ENCODE measurements at regions not wholly inside any gene's neighbourhood (a gene's known extent, or its start where the extent isn't known, plus 50 kb on each side); places are given as distances from the start of the nearest gene placed in this dataset.

DNA sequence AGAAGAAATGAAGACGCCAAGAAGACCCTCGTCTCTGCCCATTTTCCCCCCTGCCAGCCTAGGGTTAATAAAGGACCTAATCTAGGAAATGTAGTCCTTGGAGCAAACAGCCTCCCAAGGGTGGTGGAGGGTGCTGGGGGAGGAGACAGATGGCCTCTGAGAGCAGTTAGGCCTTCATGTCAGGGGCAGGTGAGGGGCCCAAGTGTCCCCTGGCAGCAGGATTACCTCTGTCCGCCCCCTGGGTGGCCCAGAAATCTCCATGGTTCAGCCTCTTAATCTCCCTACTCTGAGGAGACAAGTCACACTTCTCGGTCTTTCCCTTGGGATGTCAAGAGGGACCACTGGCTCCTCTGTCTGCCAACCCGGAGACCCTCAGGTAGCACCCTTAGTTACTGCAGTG lies 365.4 kb upstream of the TNRC6C start:
- DNase-seq, result no peak

GRCh38 chr17:77594416-77595209 lies 363.9 kb upstream of the TNRC6C start:
- no peak for DNase-seq

DNA sequence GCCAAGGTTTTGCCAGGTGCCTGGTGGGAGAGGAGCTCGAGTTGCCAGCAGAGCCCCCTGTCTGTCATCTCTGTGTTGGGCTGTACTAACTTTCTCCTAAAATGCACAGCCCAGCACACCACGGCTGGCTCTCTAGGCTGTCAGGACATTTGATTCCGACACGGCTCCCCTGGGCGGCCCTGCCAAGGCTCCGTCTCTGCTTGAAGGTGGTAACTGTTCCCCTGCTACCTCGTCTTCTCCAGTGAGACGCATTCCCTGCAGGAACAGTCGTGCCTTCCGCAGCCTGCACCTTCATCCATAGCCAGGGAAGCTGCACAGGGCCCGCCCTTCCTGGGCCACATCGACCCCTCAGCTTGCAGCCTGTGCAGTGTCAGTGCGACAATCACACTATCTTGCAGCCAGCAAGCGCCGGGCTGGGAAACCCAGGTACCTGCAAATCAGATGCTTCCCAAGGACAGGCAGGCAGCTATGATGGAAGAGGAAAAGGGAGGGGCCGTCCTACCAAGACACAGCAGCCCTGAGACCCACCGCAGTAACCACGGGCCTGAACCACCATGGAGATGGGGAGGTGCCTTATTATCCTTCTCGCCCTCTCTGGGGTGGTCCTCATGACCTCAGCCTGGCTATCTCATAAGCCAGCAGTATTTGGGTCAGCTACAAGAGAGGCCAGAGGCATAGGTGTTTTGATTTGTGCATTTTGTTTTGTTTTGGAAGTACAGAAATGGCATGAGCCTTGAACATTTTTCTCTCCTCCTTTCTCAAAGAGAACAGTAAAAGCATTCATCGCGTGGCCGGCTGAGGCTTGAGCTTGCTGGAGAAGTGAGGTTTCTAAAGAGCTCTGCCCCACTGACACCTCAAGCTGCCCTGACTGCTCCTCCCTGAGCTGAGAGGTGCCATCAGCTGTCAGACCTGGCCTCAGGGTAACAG lies 361.7 kb upstream of the TNRC6C start:
- no peak for DNase-seq

DNA sequence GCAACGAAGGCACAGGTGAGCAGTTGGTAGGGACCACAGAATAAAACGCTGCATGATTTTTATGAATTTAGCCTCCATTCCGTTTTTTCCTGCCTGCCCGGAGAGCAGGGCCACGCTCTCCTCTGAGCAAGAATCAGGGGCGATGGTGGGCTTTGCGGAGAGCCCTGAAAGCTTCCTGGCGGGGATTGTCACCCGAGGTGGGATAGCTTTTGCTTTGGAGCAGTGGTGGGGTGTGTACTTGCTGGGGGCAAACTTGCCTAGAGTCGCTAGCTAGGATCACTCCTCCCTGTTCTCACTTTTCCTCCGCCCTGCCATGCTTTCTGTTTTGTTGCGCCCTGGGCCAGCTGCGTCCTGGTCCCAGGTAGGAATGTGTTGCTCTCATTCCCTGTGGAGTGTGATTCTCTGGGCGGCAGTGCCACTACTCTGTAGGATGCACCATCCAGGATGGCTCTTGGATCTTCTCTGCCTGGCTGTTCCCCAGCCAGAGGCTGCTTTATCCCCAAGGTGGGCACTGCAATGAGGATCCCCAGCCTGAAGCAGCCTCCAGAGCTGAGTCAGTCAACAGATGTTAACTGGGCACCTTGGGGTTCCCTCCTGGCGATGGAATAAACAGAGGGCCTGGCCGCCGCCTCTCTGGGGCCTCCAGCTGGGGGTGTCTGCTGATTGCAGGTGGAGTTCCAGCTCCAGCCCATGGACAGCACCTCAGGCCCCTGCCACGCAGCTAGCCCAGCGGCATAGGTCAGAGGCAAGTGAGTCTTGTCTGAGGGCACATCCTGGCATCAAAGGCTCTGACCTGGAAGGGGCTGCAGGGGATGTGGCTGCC lies 360.9 kb upstream of the TNRC6C start:
- DNase-seq, result no peak

DNA sequence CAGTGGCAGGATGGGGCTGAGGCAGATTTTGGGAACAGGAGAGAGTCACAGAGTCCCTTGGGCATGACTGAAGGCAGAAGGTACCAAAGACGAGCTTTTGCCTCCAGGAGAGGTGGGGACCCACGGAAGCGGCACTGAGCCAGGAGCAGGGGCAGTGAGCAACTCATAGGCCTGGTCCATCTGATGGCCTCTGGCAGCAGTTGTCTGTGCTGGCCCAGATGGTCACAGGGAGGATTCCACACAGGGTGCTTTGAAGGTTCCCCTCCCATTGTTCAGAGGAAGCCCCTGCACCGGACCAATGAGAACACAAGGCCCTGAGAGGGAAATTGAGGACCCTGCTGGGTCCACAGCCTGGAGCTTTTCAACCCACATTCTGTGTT lies 360.3 kb upstream of the TNRC6C start:
- no peak for DNase-seq

DNA sequence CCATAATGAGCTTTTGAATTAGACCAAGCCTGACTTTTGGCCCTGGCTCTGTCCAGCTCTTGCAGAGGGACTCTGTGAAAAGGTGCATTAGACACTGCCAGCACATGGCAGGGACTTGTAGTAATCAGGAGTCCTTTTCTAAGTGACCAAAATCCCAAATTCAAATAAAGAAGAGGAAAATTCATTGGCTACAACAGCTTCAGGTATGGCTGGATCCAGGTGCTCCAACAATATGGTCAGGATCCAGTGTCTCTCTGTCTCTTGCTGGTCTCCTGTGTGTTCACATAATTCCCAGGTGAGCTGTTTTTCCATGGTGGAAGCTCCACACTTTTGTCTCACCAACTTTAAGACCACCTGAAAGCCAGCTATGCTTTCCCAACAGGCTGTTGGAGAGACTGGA lies 358.8 kb upstream of the TNRC6C start:
- no peak for DNase-seq

DNA sequence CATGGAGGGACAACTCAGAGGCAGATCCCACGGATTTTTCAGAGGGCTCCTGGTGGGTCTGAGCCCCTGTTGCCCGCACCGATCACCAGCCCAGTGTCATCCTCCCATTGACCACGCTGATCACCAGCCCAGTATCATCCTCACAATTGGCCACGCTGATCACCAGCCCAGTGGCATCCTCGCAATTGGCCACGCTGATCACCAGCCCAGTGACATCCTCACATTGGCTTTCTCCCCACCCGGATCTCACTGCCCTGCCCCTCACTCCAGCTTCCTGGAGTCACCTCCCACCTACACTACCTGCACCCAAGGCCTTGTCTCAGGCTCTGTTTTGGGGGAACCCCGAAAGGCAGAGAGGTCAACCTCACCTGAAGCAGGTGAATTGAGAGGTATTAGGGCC lies 358.2 kb upstream of the TNRC6C start:
- DNase-seq, result no peak

GRCh38 chr17:77601054-77601979 lies 357.2 kb upstream of the TNRC6C start:
- no peak for DNase-seq

DNA sequence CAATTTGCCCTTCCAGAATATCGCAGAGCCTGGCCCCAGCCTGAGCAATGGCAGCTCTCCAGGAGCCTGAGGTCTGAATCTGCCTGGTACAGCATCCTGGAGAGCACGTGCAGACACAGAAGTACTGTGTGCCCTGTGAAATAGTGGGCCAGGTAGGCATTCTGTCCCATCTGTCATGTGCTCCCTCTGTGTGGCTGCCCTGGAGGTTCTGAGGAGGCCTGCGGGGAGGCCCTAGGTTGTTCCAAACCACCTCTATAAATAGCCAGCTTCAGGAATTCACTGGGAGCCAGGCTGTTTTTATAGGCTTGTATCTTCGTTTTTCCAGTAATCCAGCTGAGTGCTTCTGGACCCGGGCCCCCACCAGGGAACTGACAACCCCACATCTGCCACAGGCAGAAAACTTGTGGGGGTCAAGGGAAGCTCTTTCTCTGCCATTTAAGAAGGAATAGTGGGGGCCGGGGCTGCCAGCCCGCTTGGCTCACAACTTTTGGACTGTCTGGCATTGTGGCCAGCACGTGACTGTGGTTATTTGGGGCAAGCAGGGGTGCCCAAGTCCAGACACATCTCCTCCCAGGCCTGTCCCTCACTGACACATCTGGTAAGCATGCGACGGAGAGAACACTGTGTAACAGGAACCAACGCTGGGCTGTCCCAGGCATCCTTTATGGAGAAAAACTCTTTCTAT lies 356.3 kb upstream of the TNRC6C start:
- DNase-seq, result no peak

- DNase-seq, result no peak
These were observed 355.4 kb upstream of the TNRC6C start for GRCh38 chr17:77602883-77603640.

GRCh38 chr17:77604301-77604972 lies 354.1 kb upstream of the TNRC6C start:
- DNase-seq, result no peak

- no peak for DNase-seq
These were observed 353.6 kb upstream of the TNRC6C start for GRCh38 chr17:77604973-77605313.

- no peak for DNase-seq
These were observed 352.2 kb upstream of the TNRC6C start for GRCh38 chr17:77606146-77606864.

- DNase-seq, result no peak
These were observed 351.7 kb upstream of the TNRC6C start for GRCh38 chr17:77606865-77607210.

- no peak for DNase-seq
These were observed 350.9 kb upstream of the TNRC6C start for GRCh38 chr17:77607606-77608005.

DNA sequence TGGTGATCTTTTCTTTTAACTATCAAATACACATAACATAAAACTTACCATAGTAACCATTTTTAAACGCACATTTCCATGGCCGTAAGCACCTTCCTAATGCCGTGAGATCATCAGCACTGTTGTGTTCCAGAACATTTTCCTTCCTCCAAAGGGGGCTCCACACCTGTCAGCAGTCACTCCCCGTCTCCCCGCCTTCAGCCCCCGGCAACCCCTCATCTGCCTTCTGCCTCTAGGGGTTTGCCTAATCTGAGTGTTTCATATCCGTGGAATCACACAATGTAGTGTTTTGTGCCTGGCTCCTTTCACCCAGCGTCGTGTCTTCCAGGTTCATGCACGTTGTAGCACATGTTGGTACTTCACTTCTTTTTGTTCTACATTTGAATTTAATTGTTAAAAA lies 350.1 kb upstream of the TNRC6C start:
- DNase-seq, result no peak

DNA sequence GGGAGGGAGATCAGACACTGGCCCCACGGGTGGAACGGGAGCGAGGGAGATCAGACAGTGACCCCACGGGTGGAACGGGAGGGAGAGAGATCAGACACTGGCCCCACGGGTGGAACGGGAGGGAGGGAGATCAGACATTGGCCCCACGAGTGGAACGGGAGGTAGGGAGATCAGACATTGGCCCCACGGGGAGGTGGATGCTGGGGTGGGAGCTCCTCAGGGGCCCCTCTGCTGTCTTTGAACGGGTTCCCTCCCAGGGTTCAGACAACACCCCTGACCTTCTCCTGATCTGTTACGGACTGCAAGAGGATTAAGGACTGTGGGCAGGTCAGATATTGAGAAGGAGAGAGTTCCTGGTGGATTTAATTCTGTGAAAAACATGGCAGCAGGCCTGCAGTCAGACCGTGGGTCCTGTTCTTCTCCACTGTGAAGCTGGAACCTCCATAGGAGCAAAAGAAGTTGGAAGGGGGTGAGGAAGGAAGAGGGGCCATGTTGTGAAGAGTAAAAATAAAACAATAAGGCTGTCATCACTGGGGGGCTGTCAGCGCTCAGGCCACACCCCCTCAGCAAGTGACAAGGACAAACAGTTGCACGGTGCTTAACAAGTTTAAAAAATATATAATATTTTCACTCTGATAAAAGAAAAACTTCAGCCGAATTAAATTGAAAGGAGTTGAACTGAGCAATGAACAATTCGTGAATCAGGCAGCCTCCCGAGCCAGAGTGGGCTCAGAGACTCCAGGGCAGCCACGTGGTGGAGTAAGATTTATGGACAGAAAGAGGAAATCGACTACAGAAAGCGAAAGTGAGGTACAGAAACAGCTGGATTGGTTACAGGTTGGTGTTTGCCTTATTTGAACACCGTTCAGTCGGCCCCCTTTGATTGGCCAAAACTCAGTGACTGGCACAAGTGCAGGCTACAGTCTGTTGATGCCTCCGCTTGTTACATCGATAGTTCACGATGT lies 348.7 kb upstream of the TNRC6C start:
- DNase-seq, result no peak

DNA sequence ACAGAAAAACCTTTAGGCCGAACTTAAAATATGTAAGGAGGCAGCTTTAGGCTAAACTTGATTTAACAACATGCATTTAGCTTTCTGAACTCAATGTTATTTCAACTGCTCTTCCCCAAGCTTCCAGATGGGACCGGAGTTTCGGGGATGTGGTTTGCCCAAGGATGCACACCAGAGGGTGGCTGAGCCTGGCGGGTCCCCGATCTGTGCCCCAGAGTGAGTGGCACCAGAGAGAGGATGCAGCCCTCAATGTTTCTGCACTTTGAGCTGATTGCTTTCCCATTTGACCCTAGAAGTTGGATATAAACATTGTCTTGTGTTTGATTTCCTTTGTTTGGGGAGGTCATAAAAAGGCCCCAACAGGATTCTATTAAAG lies 348.0 kb upstream of the TNRC6C start:
- DNase-seq, result no peak
